DMS53 treated with DMSO at 0.1 percent for 48 hours (cell line): ENCODE measurements at regions not wholly inside any gene's neighbourhood (a gene's known extent, or its start where the extent isn't known, plus 50 kb on each side); places are given as distances from the start of the nearest gene placed in this dataset.

Experiments used
- DNase-seq: peaks from one replicate; lab custom pipeline; 2025; ENCODE audit not compliant: unreplicated experiment; lab: John Stamatoyannopoulos, UW

- no peak for DNase-seq
These were observed 431.4 kb upstream of the DCC start for GRCh38 chr18:51908598-51908944.

- DNase-seq, result no peak
These were observed 428.4 kb upstream of the DCC start for GRCh38 chr18:51911584-51911983.

DNA sequence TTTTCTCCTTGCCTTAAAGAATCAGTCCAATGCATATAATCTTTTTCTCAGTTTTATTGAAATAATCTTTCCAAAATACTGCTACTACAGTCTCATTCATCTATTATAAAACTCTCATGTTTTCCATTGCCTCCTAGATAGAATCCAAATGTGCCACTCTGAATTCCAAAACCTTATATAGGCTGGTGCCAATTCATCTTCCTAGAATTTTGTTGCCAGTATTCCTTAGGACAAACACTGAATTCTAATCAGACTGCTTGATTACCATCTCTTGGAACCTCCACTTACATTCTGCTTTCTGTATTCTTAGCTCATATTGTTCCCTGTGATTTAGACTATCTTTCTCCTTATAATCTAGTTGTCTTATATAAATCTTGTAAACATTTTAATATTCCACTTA, 427.6 kb upstream of the DCC start:
- no peak for DNase-seq

- DNase-seq, result no peak
These were observed 424.8 kb upstream of the DCC start for GRCh38 chr18:51915176-51915575.

DNA sequence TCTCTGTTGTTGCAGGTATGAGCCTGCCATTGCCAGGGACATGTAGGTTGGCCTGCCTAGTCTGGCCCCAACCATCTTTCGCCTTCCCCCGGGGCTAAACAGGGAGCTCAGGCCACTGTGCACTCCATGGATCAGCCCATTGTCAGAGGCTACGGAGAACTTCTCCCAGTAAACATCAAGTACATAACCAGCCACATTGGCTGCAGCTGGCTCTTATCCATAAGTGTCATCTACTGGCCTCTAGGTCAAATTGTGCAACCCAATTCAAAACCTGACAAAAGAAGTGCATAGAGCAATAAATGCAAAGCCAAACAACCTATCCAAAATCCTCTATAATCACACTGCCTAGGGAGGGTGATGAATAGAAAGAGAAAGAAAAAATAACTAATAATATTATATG, 418.1 kb upstream of the DCC start:
- no peak for DNase-seq

DNA sequence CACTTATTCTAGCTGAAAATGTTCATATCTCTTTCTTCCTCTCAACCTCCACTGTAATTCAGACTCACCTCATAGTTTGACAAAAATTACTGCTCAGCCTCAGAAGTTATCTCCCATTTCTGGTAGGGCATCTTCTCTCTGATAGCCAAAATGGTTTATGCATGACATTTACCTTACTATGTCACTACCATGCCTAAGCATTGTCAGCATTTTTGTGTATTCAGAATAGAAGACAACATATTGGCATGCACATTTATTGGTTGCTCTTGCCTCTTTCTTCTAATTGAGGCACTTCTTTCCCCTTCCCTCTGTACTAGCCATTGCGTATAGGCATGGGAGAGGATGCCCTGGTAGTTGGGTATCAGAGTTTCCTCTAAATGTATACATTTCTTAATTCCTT, 406.1 kb upstream of the DCC start:
- DNase-seq, result no peak

GRCh38 chr18:51936115-51936514, 403.9 kb upstream of the DCC start:
- DNase-seq, result no peak

- no peak for DNase-seq
These were observed 398.0 kb upstream of the DCC start for GRCh38 chr18:51941999-51942398.

DNA sequence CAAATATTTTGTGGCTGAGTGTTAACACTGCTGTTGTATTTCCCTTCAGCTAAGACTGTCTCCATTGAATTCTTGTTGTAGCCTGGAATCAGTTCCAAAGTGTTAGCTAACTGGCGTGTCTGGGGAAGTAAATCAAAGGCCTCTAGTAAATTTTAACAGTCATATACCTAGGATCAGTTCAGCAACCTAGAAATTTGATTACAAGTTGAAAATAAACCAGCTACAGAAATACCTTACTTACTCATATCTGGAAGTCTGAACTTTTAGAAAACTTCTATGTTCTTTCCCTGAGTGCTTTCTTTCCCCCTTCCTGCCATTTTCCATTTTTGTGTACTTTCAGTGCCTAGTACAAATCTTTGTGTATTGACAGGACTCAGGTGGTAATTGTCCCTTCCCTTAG, 396.7 kb upstream of the DCC start:
- DNase-seq, result no peak

DNA sequence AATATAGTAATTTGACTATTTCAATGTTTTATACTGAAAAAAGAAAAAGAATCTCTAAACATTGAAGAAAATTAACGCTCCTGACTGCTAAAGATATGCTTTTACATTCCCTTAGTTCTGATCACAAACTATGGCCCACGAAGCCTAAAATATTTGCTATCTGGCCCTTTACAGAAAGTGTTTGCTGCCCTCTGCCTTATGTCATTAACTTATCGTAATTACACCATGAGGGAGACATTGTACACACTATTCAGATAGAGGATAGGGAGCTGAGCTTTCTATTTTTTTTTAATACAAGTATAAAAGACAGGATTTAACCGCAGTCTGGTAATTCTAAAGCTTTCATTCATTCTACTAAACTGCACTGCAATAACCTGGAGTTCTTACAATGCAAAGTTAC, 393.1 kb upstream of the DCC start:
- no peak for DNase-seq

DNA sequence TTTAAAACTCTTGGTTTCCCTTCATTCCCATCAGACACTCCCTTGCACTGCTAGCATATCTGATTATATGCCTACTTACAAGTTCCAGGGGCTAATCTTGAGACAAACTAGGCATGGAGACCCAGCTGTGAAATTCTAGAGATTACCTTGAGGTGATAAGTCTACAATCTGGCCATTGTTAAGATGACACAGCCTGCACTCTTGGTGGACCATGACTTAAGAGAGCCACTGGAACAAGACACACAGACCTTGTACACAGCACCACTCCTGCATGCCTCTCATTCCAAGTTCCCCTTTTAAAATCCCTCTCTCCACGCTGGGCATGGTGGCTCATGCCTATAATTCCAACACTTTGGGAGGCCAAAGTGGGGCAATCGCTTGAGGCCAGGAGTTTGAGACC, 387.2 kb upstream of the DCC start:
- no peak for DNase-seq

- no peak for DNase-seq
These were observed 386.5 kb upstream of the DCC start for GRCh38 chr18:51953521-51953920.

- no peak for DNase-seq
These were observed 384.9 kb upstream of the DCC start for GRCh38 chr18:51955136-51955535.

DNA sequence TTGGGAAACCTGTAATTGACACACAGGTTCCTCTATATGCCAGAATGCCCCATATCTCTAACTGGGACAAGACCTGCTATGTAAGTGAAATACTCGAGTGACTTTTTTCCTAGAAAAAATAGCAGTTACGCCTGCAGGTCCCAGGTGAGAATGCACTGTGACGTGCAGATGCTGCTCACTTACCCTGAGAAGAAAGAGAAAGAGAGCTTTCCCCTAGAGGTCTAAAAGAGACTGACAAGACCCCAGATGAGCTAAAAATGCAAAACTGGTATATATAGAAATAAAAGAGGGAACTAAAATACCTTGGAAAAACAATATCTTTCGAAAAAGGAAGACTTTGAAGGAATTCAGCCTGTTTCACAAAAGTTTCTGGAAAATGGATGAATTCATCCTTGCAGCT, 383.0 kb upstream of the DCC start:
- no peak for DNase-seq

GRCh38 chr18:51980101-51980500, 359.9 kb upstream of the DCC start:
- no peak for DNase-seq

- no peak for DNase-seq
These were observed 351.7 kb upstream of the DCC start for GRCh38 chr18:51988277-51988676.

DNA sequence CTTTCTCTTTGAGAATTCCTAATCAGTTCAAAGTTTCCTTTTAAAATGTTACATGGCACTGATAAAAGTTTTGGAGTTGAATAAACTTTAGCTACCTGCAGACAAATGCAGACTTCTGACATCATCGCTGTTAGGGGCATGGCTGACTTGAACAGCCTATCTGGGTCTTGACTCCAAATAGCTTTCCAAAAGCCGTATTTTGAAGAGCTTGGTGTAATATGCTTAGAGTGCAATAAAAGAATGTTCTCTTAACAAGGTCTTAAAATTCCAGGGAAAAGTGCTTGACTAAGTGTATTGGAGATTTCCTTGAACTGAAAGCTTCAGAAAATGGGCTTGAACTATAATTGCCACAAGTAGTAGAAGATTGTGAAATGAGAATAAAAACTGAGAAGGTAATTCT, 342.9 kb upstream of the DCC start:
- no peak for DNase-seq

- no peak for DNase-seq
These were observed 341.9 kb upstream of the DCC start for GRCh38 chr18:51998066-51998465.

GRCh38 chr18:51998711-51999110, 341.3 kb upstream of the DCC start:
- DNase-seq, result no peak

GRCh38 chr18:51999351-51999750, 340.6 kb upstream of the DCC start:
- DNase-seq, result no peak

GRCh38 chr18:52000435-52000834, 339.6 kb upstream of the DCC start:
- no peak for DNase-seq

- DNase-seq, result no peak
These were observed 338.9 kb upstream of the DCC start for GRCh38 chr18:52001106-52001505.

DNA sequence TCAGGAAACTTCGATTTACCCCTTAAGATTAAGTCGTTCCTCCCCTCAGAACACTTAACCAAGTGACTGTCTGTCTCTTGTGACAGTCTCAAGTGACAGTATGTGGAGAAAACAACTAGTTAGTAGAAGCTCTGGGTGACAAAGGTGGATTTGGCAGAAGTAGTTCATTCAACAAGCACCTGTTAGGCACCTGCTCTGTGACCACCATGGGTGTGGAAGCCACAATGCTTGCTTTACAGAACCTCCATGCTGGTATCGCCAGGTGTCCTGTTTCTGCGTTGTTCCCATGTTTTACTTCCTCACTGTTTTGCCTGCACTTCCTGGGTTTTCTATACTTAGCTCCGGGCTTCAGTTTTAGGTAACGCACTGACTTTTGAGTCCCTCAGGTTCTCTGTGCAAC, 337.4 kb upstream of the DCC start:
- no peak for DNase-seq

- DNase-seq, result no peak
These were observed 332.9 kb upstream of the DCC start for GRCh38 chr18:52007105-52007504.
